ENCODE measurements at regions not wholly inside any gene's neighbourhood (a gene's known extent, or its start where the extent isn't known, plus 50 kb on each side); places are given as distances from the start of the nearest gene placed in this dataset.

DNA sequence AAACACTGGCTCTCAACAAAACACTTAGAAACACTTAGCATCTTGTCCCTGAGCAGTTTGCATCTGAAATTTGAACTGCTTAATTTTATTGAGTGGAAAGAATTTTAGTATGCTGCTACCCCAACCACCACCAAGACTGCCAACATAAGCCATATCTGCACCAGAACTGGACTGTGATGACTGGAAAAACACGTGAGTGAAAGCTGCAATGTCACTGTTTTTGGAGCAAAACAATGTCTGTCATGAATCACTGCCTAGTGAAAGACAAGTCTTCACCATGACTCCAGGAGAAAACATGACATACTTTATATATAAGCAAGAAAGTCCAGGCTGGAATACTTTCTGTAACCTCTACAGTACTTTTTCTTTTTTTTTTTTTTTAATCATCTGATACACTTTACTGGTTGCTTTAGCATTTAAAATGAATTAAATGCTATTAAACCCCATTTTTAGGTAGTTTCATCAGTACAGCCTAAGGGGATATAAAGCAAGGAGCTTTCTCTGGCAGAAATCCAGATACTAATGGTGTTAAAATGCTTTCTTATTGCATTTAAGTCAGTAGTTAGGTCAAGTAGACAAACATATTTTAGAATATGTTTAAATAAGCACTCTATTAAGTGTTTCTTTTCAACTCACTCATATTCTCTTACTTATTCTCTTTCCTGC lies 2129.4 kb upstream of the PIK3C3 start:
- DNase-seq = no peak

DNA sequence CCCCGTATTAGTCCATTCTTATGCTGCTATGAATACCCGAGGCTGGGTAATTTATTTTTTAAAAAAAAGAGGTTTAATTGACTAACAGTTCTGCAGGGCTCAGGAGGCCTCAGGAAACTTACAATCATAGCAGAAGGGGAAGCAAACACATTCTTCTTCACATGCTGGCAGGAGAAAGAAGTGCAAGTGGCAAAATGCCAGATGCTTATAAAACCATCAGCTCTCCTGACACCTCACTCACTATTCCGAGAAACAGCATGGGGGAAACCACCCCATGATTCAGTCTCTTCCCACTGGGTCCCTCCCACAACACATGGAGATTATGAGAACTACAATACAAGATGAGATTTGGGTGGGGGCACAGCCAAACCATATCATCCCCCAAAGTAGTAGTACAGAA lies 2148.5 kb upstream of the PIK3C3 start:
- no peak for DNase-seq

DNA sequence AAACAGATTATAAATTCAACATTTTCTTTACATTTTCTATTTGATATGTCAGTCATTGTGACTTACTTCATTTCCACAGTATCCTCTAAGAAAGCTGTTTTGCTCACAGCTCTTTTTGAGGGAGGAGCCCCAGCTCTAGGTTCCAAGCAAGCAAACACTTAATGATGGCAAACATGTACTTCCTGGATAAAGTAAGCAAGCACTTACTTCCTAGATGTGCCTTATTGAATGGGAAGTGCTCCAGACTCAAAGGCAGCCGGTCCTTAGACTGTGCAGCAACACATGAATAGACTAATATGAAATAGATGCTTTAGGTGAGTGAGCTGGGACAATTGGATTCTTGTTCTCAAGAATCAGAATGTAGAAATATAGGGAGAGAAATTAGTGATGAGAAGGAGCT lies 2149.8 kb upstream of the PIK3C3 start:
- DNase-seq = no peak

- DNase-seq = no peak
Observed at GRCh38 chr18:39802648-39803229, 2152.3 kb upstream of the PIK3C3 start.

DNA sequence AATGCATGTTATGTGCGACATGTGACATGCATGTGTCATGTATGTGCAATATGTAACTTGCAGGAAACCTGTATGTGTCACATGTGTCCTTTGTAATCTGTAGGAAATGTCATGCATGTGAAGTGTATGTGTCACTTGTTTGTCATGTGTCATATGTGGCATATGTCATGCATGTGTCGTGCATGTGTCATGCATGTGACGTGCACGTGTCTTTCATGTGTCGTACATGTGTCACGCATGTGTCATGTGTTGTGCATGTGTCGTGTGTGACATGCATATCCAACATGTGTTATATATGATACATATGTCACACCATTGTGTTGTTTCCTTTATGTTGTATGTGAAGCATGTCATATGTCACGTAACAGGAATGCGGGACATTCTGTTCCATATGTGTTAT lies 2153.2 kb upstream of the PIK3C3 start:
- DNase-seq = no peak

DNA sequence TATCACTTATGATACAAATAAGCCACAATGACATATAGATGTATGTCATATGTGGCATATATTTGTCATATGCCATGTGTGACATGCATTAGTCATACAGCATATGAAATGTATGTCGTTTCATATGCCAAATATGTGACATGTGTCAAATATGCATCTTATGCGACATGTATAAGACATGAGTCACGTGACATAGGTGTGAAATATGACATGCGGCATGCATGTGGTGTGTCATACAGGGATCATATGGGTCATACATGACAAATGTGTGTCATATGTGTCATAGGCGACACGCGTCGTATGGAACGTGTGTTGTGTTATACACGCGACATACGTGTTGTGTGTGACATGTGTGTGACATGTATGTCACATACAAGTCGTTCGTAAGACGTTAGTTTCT lies 2154.0 kb upstream of the PIK3C3 start:
- no peak for DNase-seq

DNA sequence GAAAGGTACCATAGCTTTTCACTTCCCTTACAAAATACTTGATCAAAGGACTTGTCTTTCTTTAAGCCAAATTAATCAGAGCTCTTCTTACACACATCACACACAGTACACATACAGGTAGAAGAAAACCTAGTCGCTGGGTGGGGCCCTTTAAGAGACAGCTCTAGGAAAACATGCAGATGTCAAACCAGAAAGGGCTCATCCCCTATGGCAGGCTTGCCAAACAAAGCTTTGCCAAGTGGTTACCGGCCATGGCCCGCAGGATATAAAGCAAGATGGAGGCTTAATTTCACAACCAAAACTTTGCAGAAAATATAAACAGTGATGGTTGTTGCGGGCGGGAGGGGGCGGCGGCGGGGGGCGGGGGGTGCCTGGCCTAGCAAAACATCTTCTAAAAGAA lies 2156.0 kb upstream of the PIK3C3 start:
- DNase-seq = no peak

DNA sequence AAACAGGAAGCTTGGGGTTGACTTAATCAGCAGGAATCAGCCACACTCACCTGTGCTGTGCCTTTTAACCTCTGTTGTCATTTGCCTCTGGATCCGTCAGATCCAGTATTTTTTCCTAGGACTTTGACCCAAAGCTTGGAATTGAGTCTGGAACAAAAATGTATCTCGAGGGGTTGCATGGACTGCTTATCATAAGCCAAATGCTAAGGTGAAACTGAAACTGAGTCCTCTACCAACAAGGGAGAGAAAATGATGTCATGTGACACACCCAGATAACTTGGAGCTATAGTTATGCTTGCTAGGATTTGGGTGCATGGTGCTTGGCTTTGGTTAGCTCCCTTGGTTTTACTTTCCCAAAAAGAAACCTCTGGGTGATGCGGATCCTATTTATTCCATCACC lies 2158.6 kb upstream of the PIK3C3 start:
- DNase-seq = no peak

DNA sequence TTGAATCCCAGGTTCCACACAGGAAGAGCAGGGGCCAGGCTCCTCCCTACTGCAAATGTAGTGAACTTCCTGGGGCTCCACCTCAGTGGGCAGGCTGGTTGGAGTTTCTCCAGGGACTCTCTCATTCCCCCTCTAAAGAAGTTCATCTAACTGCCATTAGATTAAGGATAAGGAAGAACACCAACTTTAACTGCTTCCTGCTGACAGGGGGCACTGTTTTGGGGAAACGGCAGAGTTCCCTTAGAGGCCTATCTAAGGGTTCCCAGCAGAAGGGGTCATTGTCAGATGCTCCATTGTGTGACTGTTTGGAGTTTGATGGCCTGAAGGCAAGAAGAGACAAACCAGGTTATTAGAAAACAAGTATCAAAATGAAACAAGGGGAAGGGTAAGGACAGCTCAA lies 2159.7 kb upstream of the PIK3C3 start:
- DNase-seq = no peak

- DNase-seq = no peak
Observed at GRCh38 chr18:39793609-39794008, 2161.4 kb upstream of the PIK3C3 start.

DNA sequence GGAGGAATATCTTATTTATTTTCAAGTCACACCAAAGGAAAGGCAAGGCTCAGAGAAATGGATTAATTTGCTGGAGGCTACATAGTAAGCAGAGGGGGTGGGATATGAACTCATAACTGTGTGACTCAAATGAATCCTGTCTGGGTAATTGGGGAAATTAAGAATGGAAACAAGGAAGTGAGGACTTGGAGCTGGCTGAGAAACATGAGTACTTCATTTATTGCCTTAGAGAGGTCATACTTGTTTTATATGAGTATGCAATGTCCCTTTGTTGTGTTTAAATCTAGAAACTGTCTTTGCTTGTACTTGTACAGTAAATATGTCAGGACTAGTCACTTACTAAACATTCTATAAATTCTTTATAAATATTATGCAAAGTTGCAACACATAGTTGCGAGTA lies 2166.7 kb upstream of the PIK3C3 start:
- DNase-seq = no peak

DNA sequence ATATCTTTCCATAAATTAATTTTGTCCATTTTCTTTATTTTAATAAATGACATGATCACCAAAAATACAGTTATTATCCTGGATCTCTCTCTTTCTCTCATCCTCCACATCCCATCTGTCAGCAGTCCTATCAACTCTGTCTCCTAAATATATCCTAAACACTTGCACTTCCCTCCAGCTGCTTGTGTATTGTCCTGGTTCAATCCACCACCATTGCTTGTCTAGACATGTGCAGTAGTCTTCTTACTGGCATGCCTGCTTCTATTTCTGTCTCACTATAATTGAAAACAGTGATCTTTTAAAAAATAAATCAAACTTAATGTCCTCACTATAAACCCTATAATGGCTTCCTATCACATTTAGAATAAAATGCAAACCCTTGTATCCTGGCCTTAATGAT lies 2168.6 kb upstream of the PIK3C3 start:
- no peak for DNase-seq

- DNase-seq = no peak
Observed at GRCh38 chr18:39784541-39784940, 2170.5 kb upstream of the PIK3C3 start.

DNA sequence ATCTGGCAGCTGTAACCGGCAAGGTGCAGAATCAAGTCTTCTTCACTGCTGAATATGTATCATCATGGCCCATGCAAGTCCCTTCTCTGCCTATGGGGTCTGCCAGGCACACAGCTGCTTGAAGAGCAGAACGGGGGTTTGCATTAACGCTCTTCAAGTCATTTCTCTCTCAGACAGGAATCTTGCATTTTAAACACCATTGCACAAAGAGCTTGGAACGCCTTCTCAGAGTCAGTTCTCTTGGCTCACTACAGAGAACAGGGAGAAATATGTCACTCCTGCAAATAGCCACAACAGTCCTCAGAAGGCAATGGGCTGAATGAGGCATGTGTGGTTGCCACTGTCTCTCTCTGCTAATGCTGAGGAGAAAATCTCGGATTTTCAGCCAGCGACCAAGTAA lies 2173.5 kb upstream of the PIK3C3 start:
- DNase-seq = no peak

GRCh38 chr18:39780774-39781173 lies 2174.3 kb upstream of the PIK3C3 start:
- DNase-seq = no peak

GRCh38 chr18:39779926-39780325 lies 2175.1 kb upstream of the PIK3C3 start:
- no peak for DNase-seq

GRCh38 chr18:39776766-39777165 lies 2178.3 kb upstream of the PIK3C3 start:
- DNase-seq = no peak

DNA sequence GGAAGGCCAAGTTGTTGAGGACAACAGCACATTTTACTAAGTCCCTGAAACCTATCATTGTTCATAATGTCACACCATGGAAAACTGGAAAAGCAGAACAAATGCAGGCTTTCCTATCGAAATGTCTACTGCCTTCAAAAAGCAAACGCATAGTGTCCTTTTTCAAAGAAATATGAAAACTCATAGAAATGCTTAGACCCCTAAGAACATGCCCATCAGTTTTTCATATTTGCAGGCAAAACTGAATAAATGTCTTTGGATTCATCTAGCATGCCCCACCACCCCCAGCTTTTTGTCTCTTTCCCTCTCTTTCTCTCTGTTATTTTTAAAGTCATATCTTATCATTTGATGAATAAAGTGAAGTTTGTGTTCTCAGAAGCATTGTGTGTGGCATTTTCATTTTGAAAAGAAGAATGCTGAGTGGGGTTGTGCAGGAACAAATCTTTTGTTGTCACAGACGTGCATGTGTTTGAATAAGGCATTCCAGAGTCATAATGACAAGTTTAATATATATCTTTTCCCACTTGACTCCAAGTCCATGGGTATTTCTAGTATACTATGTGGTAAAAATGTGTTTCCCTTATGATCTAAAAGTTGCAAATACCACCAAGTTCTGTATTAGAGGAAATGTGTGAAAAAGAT lies 2180.0 kb upstream of the PIK3C3 start:
- no peak for DNase-seq

DNA sequence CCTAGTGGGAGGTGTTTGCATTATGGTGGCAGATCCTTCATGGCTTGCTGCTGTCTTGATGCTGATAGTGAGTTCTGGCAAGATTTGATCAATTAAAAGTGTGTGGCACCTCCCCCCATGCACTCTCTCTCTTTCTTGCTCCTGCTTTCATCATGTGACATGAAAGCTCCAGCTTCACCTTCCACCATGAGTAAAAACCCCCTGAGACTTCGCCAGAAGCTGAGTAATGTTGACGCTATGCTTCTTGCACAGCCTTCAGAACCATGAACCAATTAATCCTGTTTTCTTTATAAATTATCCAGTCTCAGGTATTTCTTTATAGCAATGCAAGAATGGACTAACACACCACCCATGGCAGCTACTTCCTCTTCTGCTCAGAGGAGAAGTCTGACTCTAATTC lies 2181.4 kb upstream of the PIK3C3 start:
- DNase-seq = no peak

- no peak for DNase-seq
Observed at GRCh38 chr18:39772155-39772919, 2182.7 kb upstream of the PIK3C3 start.

DNA sequence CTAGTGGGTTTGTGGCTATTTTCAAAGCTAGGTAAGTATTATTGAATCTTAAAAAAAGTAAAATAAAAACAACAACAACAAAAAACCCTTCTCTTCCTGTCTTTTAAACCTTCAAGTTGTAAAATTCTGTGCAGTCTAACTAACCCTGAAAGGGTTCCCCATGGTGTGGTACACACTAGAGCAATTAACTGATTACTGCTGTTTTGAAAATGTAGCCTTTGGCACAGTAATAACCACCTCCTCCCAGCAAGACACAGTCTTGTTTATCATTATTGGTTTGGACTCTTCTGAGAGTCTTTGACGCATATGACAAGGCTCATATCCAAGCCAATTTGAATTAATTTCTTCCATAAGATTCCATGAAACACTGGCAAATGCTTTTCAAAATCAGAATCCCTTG lies 2184.6 kb upstream of the PIK3C3 start:
- DNase-seq = no peak

GRCh38 chr18:39764873-39765272 lies 2190.2 kb upstream of the PIK3C3 start:
- DNase-seq = no peak

GRCh38 chr18:39761273-39761672 lies 2193.8 kb upstream of the PIK3C3 start:
- DNase-seq = no peak

GRCh38 chr18:39759926-39760325 lies 2194.3 kb upstream of the CELF4 start:
- no peak for DNase-seq

Data from femur (tissue), 1 donor.